HG02981 (cell line): ENCODE measurements at regions not wholly inside any gene's neighbourhood (a gene's known extent, or its start where the extent isn't known, plus 50 kb on each side); places are given as distances from the start of the nearest gene placed in this dataset.
"Not testable (repeated sequence)": the region's sequence is repeated elsewhere in the genome, so short reads cannot be mapped to it uniquely, and the experiment has no call there.

ENCODE experiments used
- ATAC-seq: cut with Tn5 transposase; IDR thresholded peaks from one replicate; pipeline ENCODE4 v1.9.1; 2021; ENCODE audit warnings: mild to moderate bottlenecking, moderate library complexity; ENCODE audit not compliant: unreplicated experiment

DNA sequence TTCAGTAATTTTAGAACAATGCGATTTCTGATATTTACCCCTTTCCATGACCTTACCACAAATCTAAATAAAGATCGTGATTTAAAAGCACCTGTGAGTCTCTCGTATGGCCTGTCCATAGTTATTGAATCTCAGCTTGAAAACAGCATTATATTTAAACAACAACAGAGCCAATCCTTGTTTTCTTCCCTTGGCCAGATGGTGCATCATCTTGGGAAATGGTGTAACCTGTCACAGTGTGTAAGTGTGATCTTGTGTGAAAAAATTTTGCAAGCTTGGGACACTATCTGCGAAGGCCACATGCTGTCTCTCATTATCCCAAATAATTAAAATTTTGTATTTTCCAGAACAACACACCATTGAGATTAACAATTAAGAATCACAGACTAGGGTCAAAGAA, 262.7 kb upstream of the SPHKAP start:
- no peak for ATAC-seq

DNA sequence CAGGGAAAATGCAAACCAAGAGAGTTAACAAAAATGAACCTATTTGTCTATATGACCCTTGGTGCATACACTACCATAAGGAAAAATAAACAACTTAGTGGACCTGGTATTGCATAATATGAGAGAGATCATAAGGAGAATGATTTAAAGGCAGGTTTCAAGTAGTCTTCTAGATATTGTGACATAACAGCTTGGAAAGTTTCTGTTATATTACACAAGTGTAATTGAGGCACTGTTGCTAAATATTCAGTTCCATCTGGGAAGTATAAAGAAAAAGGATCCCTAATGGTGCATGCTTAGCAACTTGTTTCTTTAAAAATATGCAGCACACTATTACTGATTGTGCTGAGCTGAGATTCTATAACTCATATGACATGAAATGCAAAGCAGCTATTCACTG, 252.2 kb upstream of the SPHKAP start:
- no peak for ATAC-seq

DNA sequence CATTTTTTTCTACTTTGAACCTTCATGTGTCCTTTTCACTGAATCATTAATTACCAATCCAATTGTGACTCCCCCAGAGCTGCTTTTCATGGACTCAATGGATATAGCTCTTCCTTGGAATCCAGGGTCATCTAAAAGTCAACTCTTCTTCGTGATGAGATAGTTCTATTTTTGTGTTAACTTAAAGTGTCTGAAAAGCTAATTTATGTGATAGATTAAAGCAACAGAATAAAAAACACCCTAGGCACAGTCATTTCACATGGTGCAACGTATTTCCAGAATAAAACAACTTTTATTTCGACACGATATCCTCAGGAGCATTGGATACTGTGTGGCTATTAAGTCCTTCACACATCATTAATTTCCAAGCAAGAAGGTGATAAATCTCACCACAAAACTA, 250.6 kb upstream of the SPHKAP start:
- ATAC-seq: no peak

DNA sequence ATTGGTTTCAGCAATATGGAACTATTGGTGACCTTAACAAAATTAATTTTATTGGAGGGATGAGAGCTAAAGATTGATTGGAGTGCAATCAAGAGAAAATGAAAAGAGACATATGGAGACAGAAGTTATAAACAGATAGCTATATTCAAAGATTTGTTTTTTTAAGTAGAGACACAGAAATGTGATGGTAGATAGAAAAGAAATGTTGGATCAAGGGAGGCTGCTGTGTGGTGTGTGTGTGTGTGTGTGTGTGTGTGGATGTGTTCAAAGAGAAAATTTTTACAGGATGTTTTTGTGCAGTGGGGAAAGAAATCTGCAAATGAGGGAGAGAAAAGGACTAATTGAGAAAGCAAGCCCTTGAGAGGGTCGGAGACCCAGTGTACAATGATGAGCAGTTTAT, 249.5 kb upstream of the SPHKAP start:
- ATAC-seq: no peak

DNA sequence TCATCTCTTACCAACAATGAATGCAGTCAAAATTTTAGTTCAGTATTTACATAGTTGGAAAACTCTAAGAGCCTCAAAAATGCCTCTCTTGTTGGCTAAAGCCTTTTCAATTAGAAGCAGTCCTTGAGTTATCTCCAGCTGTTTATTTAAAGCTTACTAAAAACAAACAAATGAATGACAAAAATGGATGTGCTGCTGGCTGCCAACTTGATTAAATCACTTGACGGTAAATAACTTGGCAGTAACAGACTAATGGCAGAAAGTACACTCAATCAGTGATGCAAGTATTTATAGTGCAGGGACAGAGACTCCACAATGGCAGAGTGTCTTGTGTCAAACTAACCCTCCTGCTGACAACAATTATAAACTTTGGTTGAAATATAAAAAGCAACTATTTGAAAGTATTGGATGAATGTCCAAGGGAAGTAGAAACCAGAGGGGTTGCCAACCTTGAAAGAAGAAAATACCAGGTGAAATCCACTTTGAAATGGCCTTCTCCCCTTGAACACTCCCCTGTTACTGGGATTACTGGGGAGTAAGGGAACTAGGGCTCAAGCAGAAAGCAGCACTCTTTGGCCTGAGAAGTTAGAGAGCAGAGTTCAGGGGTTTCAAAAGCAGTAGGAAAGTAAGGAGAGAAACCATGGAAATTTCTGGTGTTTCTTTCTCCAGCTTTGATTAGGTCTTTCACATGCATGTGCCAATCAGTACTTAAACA, 245.2 kb upstream of the SPHKAP start:
- ATAC-seq: no peak

DNA sequence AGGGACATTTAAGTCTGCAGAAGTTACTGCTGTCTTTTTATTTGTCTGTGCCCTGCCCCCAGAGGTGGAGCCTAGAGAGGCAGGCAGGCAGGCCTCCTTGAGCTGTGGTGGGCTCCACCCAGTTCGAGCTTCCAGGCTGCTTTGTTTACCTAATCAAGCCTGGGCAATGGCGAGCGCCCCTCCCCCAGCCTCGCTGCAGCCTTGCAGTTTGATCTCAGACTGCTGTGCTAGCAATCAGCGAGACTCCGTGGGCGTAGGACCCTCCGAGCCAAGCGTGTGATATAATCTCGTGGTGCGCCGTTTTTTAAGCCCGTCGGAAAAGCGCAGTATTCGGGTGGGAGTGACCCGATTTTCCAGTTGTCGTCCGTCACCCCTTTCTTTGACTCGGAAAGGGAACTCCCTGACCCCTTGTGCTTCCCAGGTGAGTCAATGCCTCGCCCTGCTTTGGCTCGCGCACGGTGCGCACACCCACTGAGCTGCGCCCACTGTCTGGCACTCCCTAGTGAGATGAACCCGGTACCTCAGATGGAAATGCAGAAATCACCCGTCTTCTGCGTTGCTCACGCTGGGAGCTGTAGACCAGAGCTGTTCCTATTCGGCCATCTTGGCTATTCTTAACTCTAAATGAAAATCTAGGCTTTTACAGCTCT, 244.0 kb upstream of the SPHKAP start:
- ATAC-seq: not testable (repeated sequence)

DNA sequence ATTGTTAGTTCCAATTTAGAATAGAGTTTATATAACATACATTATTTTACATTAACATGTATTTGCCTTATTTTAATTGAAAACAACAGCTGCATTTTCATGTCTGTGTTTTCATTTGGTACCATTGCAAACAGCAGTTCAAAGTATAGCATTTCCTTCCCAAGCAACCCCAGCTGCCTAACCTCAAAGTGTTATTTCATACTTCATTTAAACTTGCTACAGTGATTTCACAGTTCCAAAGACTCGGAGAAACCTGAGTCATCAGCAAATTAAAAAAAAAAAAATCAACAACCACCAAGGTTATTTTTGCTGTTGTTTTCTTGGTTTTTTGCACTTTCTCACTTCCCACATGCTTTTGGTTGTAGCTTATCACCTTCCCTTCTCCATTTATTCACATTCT, 236.5 kb upstream of the SPHKAP start:
- ATAC-seq: no peak

DNA sequence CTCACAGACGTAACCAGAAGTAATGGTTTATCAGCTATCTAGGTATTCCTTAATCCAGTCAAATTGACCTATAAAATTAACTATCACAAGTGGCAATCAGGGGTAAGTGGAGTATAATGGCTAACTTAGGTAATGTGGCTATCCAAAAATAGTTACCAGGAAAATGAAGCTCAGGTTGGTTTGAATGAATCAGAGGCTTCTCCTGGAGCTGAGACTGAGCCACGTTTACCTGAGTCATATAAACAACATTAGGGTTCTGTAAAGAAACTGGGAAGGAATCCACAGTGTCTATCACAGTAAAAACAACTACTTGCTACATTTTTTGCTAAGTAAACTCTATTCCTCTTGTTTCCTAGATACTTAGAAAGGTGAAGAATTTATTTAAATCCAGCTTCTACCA, 236.0 kb upstream of the SPHKAP start:
- ATAC-seq: no peak

DNA sequence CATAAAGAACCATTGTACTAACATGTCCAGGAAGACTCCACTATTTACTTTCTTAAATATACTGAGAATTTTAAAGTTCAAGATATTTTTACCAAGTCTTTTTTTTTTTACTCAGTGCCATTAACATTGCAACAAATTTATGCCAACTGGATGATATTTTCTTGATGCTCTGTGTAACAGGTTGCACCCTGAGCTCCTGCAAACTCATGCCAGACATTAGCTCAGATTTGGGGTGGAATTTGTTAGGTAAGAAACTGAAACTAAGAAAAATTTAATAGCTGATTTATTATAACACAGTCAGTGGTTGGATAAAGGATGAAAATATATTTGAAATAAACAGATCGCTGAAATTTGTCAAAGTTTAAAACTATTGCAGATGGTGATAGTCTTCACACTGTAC, 228.6 kb upstream of the SPHKAP start:
- no peak for ATAC-seq

DNA sequence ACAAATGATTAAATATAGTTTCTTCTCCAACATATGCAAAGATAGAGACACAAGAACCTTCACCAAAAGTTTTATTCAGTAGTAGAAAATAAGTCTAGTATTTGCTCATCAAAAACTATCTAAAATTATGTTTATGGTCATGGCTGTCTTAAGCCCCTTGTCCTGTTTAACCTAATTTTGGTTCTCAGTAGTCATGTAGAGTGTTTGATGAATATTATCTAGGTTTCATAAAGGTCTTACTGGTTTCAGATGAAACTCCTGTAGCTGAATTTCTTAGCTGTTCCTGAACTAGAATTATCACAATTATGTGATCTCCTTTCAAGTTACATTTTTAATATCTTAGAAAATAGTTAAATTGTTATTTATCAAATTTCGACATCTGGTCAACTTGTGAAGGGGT, 228.0 kb upstream of the SPHKAP start:
- ATAC-seq: no peak

DNA sequence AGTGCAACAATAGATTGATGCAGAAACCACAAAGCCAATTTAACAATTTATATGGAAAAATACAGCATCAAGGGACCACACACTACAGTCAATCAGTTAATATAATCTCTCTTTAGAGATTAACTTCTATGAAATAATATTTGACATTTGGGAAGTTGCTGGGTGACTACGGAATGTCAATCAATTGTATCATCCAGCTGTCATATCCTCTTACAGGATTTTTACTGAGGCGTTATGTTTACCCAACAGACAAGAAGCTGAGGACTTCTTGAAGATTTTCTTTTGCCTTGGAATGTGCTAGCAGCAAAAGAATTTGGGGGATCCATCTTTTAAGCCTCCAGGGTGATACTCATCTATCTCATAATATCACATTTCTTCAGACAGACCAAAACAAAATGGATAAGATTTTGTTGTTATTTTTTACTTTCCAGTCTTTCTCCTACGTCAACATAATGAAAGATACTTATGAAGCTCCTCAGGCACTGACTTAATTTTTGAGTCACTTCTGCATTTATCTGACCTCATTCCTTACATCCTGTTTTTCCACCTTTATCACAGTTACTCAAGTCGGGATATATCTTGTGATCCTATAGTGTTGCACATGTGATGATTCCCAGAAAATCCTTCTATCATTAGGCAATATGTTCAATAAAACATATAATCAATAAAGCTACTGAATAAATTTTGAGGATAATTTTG, 227.2 kb upstream of the SPHKAP start:
- no peak for ATAC-seq

DNA sequence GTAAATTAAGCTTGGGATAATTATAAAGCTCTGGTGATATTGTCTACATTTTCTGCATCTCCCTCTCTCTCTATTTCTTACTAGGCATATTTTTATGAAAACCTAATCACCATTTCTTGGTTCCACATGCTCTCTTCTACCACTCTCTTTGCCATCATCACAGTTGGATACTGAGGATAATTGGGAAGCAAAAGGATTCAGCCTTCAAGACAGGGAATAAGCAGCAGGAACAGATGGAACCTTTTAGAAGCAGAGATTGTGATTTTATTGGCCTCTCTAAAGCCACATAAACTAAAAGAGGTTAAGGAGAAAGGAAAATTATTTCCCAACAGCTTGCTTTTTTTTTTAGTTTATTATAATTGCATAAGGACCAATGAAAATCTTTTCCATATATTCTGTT, 226.3 kb upstream of the SPHKAP start:
- no peak for ATAC-seq

DNA sequence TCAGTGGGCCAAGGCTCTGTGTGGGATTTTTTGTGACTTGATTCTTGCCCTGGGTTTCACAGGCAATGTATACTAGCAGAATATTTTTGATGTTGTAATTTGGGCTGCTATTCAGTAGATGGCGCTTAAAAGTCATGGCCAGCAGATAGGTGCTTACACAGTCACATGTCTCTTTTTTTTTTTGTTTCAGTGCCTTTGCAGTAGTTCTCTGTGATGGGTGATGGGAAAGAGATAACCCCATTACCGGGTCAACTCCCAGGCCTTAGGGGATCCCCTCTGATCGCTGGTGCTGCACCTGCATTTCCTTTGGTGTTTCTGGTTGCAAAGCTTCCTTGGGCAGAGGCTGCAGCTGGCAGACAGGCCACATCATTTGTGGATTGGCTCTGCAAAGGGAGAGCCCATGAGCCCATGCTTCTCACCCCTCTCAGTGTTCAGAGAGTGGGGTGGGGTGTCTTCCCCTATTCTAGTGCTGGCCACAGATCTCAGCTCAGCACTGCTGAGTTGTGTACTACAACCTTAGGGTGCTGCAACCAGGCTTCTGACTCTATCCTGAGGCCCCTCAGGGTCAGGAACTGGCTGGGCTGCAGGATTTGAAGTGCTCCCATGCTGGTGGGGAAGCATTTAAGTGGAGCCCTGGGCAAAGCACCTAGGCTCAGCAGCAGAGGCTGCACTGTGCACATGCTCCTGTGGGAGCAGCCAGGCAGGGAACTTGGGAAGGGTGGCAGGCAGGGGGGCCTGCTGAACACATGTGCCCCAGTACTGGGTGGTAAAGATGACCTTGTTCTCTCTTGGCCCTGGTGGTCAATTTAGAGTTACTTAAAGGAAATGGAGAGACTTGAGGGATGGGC, 219.8 kb upstream of the SPHKAP start:
- no peak for ATAC-seq

DNA sequence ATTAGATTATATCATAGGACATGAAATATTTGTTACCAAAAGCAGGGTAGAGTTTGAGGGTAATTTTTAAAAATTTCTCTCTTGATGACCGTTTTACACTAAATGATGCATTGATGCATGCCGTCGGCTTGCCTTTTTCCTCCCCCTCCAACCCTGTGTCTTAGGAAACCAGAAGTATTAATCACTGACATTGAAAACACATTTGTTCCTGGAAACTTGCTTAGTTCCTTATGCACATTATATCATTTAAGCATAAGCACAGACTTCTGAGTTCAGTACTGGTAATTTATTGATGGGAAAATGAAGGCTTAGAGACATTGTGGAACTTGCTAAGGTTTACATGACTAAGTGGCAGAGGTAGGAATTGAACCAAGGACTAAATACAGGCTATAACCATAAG, 206.3 kb upstream of the SPHKAP start:
- ATAC-seq: no peak

DNA sequence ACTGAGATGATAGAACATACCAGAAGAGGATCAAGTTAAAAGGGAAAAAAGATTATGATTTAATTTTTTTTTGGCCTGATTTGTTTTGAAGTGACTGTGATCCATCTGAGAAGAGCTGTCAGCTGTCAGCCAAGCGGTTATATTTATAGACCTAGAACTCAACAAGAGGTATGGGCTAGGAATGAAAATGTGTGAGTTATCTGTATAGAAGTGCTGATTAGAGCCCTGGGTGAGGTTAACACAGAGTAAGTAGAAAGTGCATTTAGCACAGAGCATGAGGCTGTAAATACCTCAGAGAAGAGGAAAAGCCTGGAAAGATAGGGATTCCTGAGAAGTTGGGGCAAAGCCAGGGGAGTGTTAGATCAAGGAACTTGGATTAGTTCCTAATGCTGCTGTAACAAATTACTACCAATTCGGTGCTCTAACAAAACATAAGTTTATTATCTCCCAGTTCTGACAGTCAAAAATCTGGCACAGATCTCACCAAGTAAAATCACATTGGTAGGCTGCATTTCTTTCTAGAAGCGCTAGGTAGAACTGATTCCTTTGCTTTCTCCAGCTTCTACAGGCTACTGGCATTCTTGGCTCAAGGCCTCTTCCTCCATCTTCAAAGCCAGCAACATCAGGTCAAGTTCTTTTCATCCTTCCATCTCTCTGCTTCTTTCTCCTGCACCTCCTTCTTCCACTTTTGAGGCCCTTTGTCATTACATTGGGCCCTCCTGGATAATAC, 197.4 kb upstream of the SPHKAP start:
- no peak for ATAC-seq

DNA sequence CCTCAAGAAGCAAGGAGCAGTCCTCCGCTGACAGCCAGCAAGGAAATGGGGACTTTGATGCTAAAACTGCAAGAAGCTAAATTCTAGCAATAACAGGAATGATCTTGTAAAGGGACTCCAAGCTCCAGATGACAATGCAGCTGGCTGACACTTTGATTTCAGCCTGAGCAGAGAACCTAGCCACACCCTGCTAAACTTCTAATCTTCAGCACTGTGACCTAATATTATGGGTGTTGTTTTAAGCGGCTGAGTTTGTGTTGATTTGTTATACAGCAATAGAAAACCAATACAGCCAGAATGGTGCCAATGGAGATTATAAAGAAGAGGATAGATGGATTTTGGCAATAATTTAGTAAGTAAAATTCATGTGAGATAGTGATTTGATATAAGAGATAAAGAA, 196.7 kb upstream of the SPHKAP start:
- no peak for ATAC-seq

DNA sequence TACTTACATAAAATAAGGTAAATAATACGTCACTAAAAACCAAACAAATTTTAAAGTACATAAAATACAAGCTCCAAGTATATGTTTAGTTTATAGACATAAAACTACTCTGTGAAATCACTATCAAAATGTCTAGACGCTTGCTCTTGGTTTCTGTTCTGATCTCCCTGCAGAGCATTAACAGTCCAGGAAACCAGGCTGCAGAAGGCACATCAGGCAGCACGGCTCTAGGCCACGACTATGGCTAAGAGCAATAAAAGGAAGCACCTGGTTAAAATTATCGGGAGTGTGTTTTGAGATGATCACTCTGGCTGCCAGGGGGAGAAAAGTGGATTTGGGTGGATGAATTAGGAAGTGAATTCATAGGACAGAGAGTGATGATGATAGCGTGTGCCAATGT, 196.0 kb upstream of the SPHKAP start:
- no peak for ATAC-seq

DNA sequence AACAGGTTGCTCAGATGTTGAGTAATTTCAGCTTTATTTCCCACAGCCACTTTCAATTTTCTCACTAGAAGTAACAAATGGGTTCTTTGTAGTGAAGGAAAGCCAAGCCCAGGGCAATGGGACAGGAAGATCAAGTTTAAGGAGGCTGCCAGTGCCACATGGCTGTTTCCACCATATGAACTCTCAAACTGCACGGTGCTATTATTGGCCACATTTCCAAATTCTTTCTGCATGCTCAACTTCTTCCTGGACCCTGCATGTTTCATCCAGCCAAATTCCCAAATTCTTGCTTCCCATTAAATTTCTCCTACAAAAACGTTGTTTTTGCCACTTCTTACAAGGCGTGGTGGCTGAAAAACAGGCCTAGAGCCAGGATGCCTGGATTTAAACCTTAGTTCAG, 193.3 kb upstream of the SPHKAP start:
- ATAC-seq: no peak

DNA sequence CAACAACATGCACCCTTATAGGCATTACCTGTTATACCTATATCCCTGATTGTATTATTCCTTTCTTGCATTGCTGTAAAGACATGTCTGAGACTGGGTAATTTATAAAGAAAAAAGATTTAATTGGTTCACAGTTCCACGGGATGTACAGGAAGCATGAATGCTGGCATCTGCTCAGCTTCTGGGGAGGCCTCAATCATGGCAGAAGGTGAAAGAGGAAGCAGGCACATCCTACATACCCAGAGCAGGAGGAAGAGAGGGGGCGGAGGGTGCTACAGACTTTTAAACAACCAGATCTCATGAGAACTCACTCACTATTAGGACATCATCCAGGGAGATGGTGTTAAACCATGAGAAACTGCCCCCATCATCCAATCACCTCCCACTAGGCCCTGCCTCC, 191.7 kb upstream of the SPHKAP start:
- ATAC-seq: no peak

DNA sequence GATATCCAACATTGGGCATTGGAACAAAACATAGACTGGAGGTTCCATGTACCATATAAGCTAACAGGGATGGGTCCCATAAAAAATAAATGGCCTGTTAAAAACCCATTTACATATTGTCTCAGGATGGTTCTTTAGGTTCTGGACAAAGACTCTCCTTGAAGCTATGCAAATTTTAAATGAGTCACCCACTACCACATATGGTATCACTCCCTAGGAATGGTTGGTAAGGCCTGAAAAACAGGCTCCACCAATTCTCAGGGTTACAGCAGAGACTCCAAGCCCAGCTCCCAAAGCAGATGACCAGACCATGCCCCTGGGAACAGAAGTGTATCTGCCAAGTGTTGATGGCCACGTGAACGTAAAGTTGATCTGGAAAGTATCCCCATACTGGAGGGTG, 190.7 kb upstream of the SPHKAP start:
- ATAC-seq: no peak
